DOHH2 (cell line): ENCODE measurements at regions not wholly inside any gene's neighbourhood (a gene's known extent, or its start where the extent isn't known, plus 50 kb on each side); places are given as distances from the start of the nearest gene placed in this dataset.

Source experiments
- H3F3A ChIP-seq: fragments of 200-600 bp; sonication (generic), shearing (Covaris generic); 2 replicates; pipeline ENCODE4 v1.6.0; 2016; ENCODE audit warnings: antibody characterized with exemption, mild to moderate bottlenecking; ENCODE audit not compliant: control insufficient read depth, insufficient read depth
- H3K27ac ChIP-seq: fragments of 200-600 bp; sonication (generic); 2 replicates; pipeline ENCODE4 v1.5.1; 2014; ENCODE audit warnings: low read depth, mild to moderate bottlenecking, low read length, moderate library complexity
- H3K27me3 ChIP-seq: fragments of 200-600 bp; sonication (generic); 2 replicates; pipeline ENCODE4 v1.6.1; 2014; ENCODE audit warnings: mild to moderate bottlenecking, low read length, mixed read lengths; ENCODE audit not compliant: control insufficient read depth
- H3K36me3 ChIP-seq: fragments of 200-600 bp; sonication (generic); 2 replicates; pipeline ENCODE4 v1.6.1; 2014; ENCODE audit warnings: mild to moderate bottlenecking, low read length, moderate library complexity, mixed read lengths; ENCODE audit not compliant: control insufficient read depth
- H3K4me1 ChIP-seq: fragments of 200-600 bp; sonication (generic); 2 replicates; pipeline ENCODE4 v1.6.1; 2014; ENCODE audit warnings: mild to moderate bottlenecking, low read length, mixed read lengths; ENCODE audit not compliant: control insufficient read depth
- H3K4me2 ChIP-seq: fragments of 200-600 bp; sonication (generic); 2 replicates; pipeline ENCODE4 v1.6.0; 2014; ENCODE audit warnings: mild to moderate bottlenecking, low read length, moderate library complexity
- H3K4me3 ChIP-seq: fragments of 200-600 bp; sonication (generic); 2 replicates; pipeline ENCODE4 v1.5.1; 2014; ENCODE audit warnings: mild to moderate bottlenecking, low read length, mixed read lengths
- H3K79me2 ChIP-seq: fragments of 200-600 bp; sonication (generic); 2 replicates; pipeline ENCODE4 v1.6.1; 2014; ENCODE audit warnings: mild to moderate bottlenecking, low read length, mixed read lengths; ENCODE audit not compliant: control insufficient read depth
- H3K9me2 ChIP-seq: fragments of 200-600 bp; sonication (generic); replicated peaks from 2 replicates; pipeline ENCODE4 v1.6.1; 2014; ENCODE audit warnings: mild to moderate bottlenecking, low read length, mixed read lengths; ENCODE audit not compliant: control insufficient read depth
- H3K9me3 ChIP-seq: fragments of 200-600 bp; sonication (generic); 2 replicates; pipeline ENCODE4 v1.6.1; 2014; ENCODE audit warnings: antibody characterized with exemption, low read length, mixed read lengths; ENCODE audit not compliant: control insufficient read depth, insufficient read depth
- H4K20me1 ChIP-seq: fragments of 200-600 bp; sonication (generic); 2 replicates; pipeline ENCODE4 v1.6.0; 2014; ENCODE audit warnings: low read depth, mild to moderate bottlenecking, antibody characterized with exemption, low read length, moderate library complexity; ENCODE audit not compliant: control insufficient read depth, insufficient read depth
- EZH2phosphoT487 ChIP-seq: fragments of 200-600 bp; sonication (generic); IDR thresholded peaks from 2 replicates; pipeline ENCODE4 v1.6.1; 2017; ENCODE audit warnings: borderline replicate concordance, mild to moderate bottlenecking, antibody characterized with exemption, low read length, moderate library complexity, mixed read lengths
- TF ChIP-seq, protein P1 (sequence below): fragments of 200-600 bp; sonication (generic); IDR thresholded peaks from one replicate; pipeline ENCODE4 v1.5.1; 2014; ENCODE audit warnings: antibody characterized with exemption, mild to moderate bottlenecking, low read depth, low read length; ENCODE audit not compliant: poor library complexity, severe bottlenecking

DNA sequence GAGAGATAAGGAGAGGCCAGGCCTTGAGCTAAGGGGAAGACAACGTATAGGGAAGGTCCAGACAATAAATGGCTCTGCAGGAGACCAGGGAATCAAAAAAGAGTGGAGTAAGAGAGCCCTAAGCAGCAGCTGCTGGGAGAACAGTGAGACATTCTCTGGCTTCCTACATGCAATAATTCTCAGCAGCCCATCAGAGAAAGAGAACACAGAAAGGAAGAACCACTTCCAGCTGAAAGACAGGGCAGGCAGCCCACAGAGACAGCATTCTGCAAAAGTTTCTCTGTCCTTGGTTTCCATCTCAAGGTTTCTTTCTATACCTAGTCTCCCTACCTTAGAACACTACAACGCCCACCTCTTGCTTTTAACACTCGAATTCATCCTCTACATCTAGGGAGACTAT lies 189.9 kb downstream of the DEPDC1B start:
- Histone ChIP-seq H3K9me3 (no peaks in the 10 kb centered on the region), H3K4me1 (peaks cover 30% of the 10 kb centered on the region), H3K36me3 (no peaks in the 10 kb centered on the region), H3K4me3 (no peak overlapping the region), H3F3A (no peaks in the 10 kb centered on the region), H3K79me2 (peaks cover 26% of the 10 kb centered on the region), H4K20me1 (no peaks in the 10 kb centered on the region), H3K4me2 (no peak overlapping the region), H3K9me2 (no peaks in the 10 kb centered on the region), H3K27me3 (no peaks in the 10 kb centered on the region), H3K27ac (no peak overlapping the region)
- no peak for TF ChIP-seq EZH2phosphoT487
- TF ChIP-seq, protein P1, sequence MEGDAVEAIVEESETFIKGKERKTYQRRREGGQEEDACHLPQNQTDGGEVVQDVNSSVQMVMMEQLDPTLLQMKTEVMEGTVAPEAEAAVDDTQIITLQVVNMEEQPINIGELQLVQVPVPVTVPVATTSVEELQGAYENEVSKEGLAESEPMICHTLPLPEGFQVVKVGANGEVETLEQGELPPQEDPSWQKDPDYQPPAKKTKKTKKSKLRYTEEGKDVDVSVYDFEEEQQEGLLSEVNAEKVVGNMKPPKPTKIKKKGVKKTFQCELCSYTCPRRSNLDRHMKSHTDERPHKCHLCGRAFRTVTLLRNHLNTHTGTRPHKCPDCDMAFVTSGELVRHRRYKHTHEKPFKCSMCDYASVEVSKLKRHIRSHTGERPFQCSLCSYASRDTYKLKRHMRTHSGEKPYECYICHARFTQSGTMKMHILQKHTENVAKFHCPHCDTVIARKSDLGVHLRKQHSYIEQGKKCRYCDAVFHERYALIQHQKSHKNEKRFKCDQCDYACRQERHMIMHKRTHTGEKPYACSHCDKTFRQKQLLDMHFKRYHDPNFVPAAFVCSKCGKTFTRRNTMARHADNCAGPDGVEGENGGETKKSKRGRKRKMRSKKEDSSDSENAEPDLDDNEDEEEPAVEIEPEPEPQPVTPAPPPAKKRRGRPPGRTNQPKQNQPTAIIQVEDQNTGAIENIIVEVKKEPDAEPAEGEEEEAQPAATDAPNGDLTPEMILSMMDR: no peak

DNA sequence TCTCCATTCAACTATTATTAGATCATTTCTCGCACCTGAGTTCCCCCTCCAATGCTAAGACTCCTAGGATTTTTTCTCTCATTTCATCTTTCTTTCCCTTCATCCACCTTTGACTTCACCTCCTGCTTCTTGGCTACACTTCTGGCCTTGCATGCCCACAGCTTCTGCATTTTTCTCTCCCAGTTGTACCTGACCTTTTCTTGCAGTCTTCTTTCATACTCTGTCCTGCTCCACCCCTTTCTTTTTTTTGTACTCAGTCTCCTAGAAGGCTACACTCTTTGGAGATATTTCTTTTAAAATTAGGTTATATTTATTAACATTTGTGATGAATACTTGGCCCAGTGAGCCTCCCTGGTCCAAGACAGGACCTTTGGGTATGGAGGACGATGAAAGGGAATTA lies 190.4 kb downstream of the DEPDC1B start:
- Histone ChIP-seq H3K4me2 (no peak overlapping the region), H3K27ac (no peak overlapping the region), H3K4me3 (no peak overlapping the region)

DNA sequence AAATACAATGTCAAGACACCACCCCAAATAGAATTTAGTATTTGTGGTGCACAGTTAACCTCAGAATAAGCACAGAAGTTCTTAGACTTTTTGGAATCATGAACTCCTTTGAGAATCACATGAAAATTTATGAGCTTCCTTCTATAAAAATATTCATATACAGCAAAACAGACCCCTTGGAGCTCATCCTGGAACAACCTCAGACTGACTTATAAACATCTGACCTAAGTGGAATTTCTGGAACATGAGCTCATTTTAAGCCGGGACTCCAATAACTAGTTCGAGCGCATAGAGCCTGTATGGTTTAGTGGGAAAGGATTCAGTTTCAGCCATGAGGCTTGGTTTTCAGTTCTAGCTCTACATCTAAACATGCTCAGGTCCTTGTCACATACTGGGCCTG lies 192.3 kb downstream of the DEPDC1B start:
- Histone ChIP-seq H3K27ac (no peak overlapping the region), H3K4me3 (no peak overlapping the region), H4K20me1 (no peaks in the 10 kb centered on the region), H3K36me3 (peaks cover 5% of the 10 kb centered on the region), H3K9me2 (no peaks in the 10 kb centered on the region), H3K27me3 (no peaks in the 10 kb centered on the region), H3F3A (no peaks in the 10 kb centered on the region), H3K9me3 (no peaks in the 10 kb centered on the region), H3K4me1 (peaks cover 29% of the 10 kb centered on the region), H3K4me2 (no peak overlapping the region), H3K79me2 (peaks cover 20% of the 10 kb centered on the region)
- TF ChIP-seq EZH2phosphoT487: no peak
- TF ChIP-seq, protein P1: no peak

More for the DNA sequence above, 190.4 kb downstream of the DEPDC1B start:
- Histone ChIP-seq H3K27me3 (no peaks in the 10 kb centered on the region), H3F3A (no peaks in the 10 kb centered on the region), H3K36me3 (no peaks in the 10 kb centered on the region), H4K20me1 (no peaks in the 10 kb centered on the region), H3K9me3 (no peaks in the 10 kb centered on the region), H3K4me1 (peaks cover 32% of the 10 kb centered on the region), H3K79me2 (peaks cover 26% of the 10 kb centered on the region), H3K9me2 (no peaks in the 10 kb centered on the region)
- TF ChIP-seq, protein P1: no peak
- no peak for TF ChIP-seq EZH2phosphoT487
